ENCODE measurements at regions not wholly inside any gene's neighbourhood (a gene's known extent, or its start where the extent isn't known, plus 50 kb on each side); places are given as distances from the start of the nearest gene placed in this dataset.

DNA sequence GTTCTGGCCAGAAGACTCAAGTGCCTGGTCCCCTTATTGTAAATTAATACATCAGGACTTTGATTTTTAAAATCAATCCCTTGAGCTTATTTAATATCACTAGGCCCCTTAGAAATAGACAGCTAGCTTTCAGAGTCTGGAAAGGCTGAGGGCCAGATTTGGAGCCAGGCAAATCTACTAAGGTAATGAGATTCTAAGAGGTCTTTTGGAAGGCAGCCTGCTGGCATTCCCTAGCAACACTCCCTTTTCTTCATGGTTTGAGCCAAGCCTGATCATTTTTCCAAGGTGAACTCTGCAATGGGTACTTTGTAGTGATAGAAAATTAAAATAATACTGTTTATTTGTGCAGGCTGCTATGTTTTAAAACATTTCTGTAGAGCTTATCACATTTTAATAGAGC, 378.5 kb downstream of the FAT4 start:
- TF ChIP-seq, protein P1, sequence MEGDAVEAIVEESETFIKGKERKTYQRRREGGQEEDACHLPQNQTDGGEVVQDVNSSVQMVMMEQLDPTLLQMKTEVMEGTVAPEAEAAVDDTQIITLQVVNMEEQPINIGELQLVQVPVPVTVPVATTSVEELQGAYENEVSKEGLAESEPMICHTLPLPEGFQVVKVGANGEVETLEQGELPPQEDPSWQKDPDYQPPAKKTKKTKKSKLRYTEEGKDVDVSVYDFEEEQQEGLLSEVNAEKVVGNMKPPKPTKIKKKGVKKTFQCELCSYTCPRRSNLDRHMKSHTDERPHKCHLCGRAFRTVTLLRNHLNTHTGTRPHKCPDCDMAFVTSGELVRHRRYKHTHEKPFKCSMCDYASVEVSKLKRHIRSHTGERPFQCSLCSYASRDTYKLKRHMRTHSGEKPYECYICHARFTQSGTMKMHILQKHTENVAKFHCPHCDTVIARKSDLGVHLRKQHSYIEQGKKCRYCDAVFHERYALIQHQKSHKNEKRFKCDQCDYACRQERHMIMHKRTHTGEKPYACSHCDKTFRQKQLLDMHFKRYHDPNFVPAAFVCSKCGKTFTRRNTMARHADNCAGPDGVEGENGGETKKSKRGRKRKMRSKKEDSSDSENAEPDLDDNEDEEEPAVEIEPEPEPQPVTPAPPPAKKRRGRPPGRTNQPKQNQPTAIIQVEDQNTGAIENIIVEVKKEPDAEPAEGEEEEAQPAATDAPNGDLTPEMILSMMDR (IDR thresholded peaks at IDR 0.05), result no peak
- no peak for TF ChIP-seq POLR2A (IDR thresholded peaks at IDR 0.05)
- no peak for TF ChIP-seq POLR2AphosphoS5 (IDR thresholded peaks at IDR 0.05; ENCODE audit: insufficient read depth in 1 of 2, low read depth in 1 of 2)
